Transverse colon (tissue), 4 donors: ENCODE measurements at regions not wholly inside any gene's neighbourhood (a gene's known extent, or its start where the extent isn't known, plus 50 kb on each side); places are given as distances from the start of the nearest gene placed in this dataset.

Source experiments
- DNase-seq: peaks from one replicate; pipeline ENCODE4 v3.0.0-alpha.2; 2019
- H3K27ac ChIP-seq, 4 donors: fragments of 200-600 bp; sonication (generic); 2 replicates each; pipeline ENCODE4 v1.5.1; 2016 to 2018; ENCODE audit warnings: inconsistent platforms in 4 of 4
- H3K27me3 ChIP-seq: fragments of 200-600 bp; sonication (generic); 2 replicates; pipeline ENCODE4 v1.5.1; 2017; ENCODE audit warnings: inconsistent platforms
- H3K36me3 ChIP-seq, 4 donors: fragments of 200-600 bp; sonication (generic); 2 replicates each; pipeline ENCODE4 v1.5.1; 2017 to 2019; ENCODE audit warnings: inconsistent platforms in 4 of 4
- H3K4me1 ChIP-seq, 4 donors: fragments of 200-600 bp; sonication (generic); 2 replicates each; pipeline ENCODE4 v1.5.1; 2017 to 2020; ENCODE audit warnings: inconsistent platforms in 4 of 4
- H3K4me3 ChIP-seq, 4 donors: fragments of 200-600 bp; sonication (generic); 1 replicate in 1 of 4; 2 replicates in 3 of 4; pipeline versions ENCODE4 v1.5.1 to v1.6.1; 2017 to 2019; ENCODE audit warnings: inconsistent platforms in 4 of 4
- H3K9me3 ChIP-seq, 2 donors: fragments of 200-600 bp; sonication (generic); 2 replicates each; pipeline ENCODE4 v1.5.1; 2017 to 2019; ENCODE audit warnings: inconsistent platforms in 2 of 2
- EP300 ChIP-seq: sonication (generic); formaldehyde crosslinking; IDR thresholded peaks from one replicate; pipeline ENCODE4 v1.6.1; 2017; ENCODE audit warnings: antibody characterized with exemption, low read depth
- POLR2A ChIP-seq: fragments of 450-650 bp; IDR thresholded peaks from one replicate; pipeline ENCODE4 v1.6.1; 2016; ENCODE audit warnings: antibody characterized with exemption, mild to moderate bottlenecking, moderate library complexity
- POLR2AphosphoS5 ChIP-seq, 3 donors: sonication (generic); formaldehyde crosslinking; IDR thresholded peaks; one replicate each; pipeline ENCODE4 v1.6.1; 2016; ENCODE audit warnings: antibody characterized with exemption in 3 of 3
- WGBS, 2 donors: methylation state at CpG; one replicate each; pipeline ENCODE4 v1.1.5; 2018; ENCODE audit warnings: low coverage in 1 of 2; 5-methylcytosine and 5-hydroxymethylcytosine counted together
- in situ Hi-C, 4 donors: fragments of 200-750 bp; cut with MboI; loops; one replicate each; pipeline versions ENCODE4 v1.15.0 to v1.15.1; 2017; ENCODE audit warnings: low sequenced_read_pairs in 3 of 4, low pct_ligation_motif_present in 1 of 4, low pct_unique_long_range_greater_than_20kb in 1 of 4
- intact Hi-C: fragments of 100-400 bp; cut with DNase I; formaldehyde crosslinking; loops from one replicate; pipeline ENCODE4 v1.15.1; 2023; ENCODE audit warnings: low total_unique reads
- TF ChIP-seq, protein P1 (sequence below), 5 experiments: fragments of 200-600 bp in 3 of 5; fragments of 450-650 bp in 2 of 5; sonication (generic) in 3 of 5; IDR thresholded peaks; 1 replicate in 2 of 5; 2 replicates in 3 of 5; pipeline ENCODE4 v1.5.1; 2016 to 2017; ENCODE audit warnings: antibody characterized with exemption in 5 of 5, inconsistent platforms in 3 of 5, mild to moderate bottlenecking in 2 of 5, moderate library complexity in 1 of 5

DNA sequence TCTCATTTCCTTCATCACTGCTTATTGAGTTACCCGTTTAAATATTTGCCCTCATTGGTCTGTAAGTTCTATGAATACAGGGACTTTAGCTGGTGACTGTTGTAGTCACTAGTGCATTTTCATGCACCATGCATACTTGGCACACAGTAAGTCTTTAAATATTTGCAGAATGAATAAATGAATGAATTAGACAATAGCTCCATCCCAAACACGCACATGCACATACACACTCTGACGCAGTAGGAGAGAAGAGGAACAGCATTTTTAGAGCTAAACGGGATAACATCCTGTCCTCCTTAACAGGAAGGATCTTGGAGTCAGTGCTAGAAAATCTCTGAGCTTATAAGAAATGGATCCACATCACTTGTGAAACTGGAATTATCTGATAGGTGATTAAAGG is 447.7 kb downstream of the KIF4B start:
- intact Hi-C loops, result no loop called here
- Histone ChIP-seq H3K27me3 (no peaks in the 10 kb centered on the region), H3K4me1 (no peaks in the 10 kb centered on the region), H3K4me3 (no peak overlapping the region), H3K36me3 (no peaks in the 10 kb centered on the region), H3K9me3 (no peaks in the 10 kb centered on the region), H3K27ac (no peak overlapping the region)
- 82 to 83% methylated on average over 3 to 4 of the region's 4 CpGs for WGBS, 2 donors
- no peak for TF ChIP-seq EP300
- no peak for TF ChIP-seq POLR2A
- in situ Hi-C loops, result no loop called here
- DNase-seq, result no peak

DNA sequence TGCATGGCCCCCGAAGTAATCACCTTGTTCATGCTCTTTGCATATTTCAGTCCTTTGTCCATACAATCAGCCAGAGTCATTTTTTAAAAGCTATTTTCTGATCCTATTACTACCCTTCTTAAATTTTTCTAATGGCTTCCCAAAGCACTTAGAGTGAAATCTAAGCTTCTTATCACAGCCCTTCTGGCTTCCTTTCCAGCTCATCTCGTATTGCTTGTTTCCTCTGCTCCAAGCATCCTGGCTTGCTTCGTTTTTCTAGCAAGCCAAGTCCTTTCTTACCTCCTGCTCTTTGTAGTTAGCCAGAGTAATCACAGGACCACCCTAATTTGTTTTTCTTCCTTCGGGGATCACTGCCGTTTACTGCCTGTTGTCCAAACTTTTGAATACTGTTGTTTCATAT is 453.3 kb downstream of the KIF4B start:
- H3K36me3 ChIP-seq, result no peaks in the 10 kb centered on the region
- no peaks in the 10 kb centered on the region for H3K4me1 ChIP-seq
- in situ Hi-C loops, result no loop called here
- WGBS, 2 donors, result 48 to 50% methylated on average over 4 to 5 of the region's 5 CpGs
- no peak overlapping the region for H3K27ac ChIP-seq
- H3K9me3 ChIP-seq, result no peaks in the 10 kb centered on the region
- H3K27me3 ChIP-seq, result no peaks in the 10 kb centered on the region
- intact Hi-C loops, result no loop called here
- no peak overlapping the region for H3K4me3 ChIP-seq
- TF ChIP-seq, protein P1, sequence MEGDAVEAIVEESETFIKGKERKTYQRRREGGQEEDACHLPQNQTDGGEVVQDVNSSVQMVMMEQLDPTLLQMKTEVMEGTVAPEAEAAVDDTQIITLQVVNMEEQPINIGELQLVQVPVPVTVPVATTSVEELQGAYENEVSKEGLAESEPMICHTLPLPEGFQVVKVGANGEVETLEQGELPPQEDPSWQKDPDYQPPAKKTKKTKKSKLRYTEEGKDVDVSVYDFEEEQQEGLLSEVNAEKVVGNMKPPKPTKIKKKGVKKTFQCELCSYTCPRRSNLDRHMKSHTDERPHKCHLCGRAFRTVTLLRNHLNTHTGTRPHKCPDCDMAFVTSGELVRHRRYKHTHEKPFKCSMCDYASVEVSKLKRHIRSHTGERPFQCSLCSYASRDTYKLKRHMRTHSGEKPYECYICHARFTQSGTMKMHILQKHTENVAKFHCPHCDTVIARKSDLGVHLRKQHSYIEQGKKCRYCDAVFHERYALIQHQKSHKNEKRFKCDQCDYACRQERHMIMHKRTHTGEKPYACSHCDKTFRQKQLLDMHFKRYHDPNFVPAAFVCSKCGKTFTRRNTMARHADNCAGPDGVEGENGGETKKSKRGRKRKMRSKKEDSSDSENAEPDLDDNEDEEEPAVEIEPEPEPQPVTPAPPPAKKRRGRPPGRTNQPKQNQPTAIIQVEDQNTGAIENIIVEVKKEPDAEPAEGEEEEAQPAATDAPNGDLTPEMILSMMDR (IDR thresholded peaks at IDR 0.05), result no peak
- TF ChIP-seq POLR2A (no peak), POLR2AphosphoS5 (IDR thresholded peaks at IDR 0.05) (no peak), EP300 (no peak)
- DNase-seq, result no peak

GRCh38 chr5:155471027-155471426 is 457.5 kb downstream of the KIF4B start:
- no peak overlapping the region for H3K4me3 ChIP-seq
- intact Hi-C loops (no loop called here), in situ Hi-C loops (no loop called here)
- H3K36me3 ChIP-seq, result no peaks in the 10 kb centered on the region
- H3K27me3 ChIP-seq, result no peaks in the 10 kb centered on the region
- DNase-seq, result no peak
- no peak overlapping the region for H3K27ac ChIP-seq
- TF ChIP-seq POLR2AphosphoS5 (IDR thresholded peaks at IDR 0.05) (no peak), EP300 (no peak), POLR2A (no peak)
- TF ChIP-seq, protein P1 (IDR thresholded peaks at IDR 0.05), result no peak
- no peaks in the 10 kb centered on the region for H3K9me3 ChIP-seq
- H3K4me1 ChIP-seq, result no peaks in the 10 kb centered on the region
- 64 to 77% methylated on average over 3 of the region's 3 CpGs for WGBS, 2 donors

GRCh38 chr5:155472780-155473179 is 459.2 kb downstream of the KIF4B start:
- H3K27me3 ChIP-seq, result no peaks in the 10 kb centered on the region

DNA sequence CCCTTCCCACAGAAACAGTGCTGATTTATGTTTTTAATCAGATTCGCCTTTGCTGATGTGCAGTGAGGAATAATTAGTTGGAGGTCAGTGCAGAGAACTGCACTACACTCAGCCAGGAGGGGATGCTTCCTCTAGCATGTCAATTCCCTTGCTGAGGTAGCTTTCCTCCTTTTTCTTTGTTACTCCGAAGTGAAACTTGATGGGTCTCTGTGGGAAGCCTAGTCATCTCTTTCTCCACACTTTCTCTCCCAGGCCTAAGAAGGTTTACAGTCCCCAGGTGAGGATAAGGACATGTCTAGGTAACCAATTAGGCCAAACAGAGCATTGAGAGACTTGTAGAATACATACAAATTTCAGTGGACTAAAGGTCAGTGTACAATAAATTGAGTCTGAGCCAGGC is 461.8 kb downstream of the KIF4B start:
- 33 to 51% methylated on average over 2 of the region's 2 CpGs for WGBS, 2 donors
- in situ Hi-C loops, result no loop called here
- intact Hi-C loops, result no loop called here
- TF ChIP-seq POLR2AphosphoS5 (IDR thresholded peaks at IDR 0.05), result no peak
- no peak for TF ChIP-seq POLR2A
- TF ChIP-seq EP300, result no peak
- TF ChIP-seq, protein P1 (IDR thresholded peaks at IDR 0.05), result no peak
- no peaks in the 10 kb centered on the region for H3K9me3 ChIP-seq
- H3K27me3 ChIP-seq, result no peaks in the 10 kb centered on the region
- H3K36me3 ChIP-seq, result no peaks in the 10 kb centered on the region
- no peak for DNase-seq
- H3K4me3 ChIP-seq, result no peak overlapping the region
- H3K27ac ChIP-seq, result no peak overlapping the region
- no peaks in the 10 kb centered on the region for H3K4me1 ChIP-seq

More at GRCh38 chr5:155472780-155473179, 459.2 kb downstream of the KIF4B start:
- whole genome bisulfite sequencing, 2 donors, result 55 to 67% methylated on average over 2 of the region's 2 CpGs
- intact Hi-C loops (no loop called here), in situ Hi-C loops (no loop called here)
- no peaks in the 10 kb centered on the region for H3K9me3 ChIP-seq
- H3K4me3 ChIP-seq, result no peak overlapping the region
- DNase-seq, result no peak
- no peak for TF ChIP-seq POLR2AphosphoS5 (IDR thresholded peaks at IDR 0.05)
- no peak for TF ChIP-seq POLR2A
- TF ChIP-seq, protein P1 (IDR thresholded peaks at IDR 0.05), result no peak
- TF ChIP-seq EP300, result no peak
- no peak overlapping the region for H3K27ac ChIP-seq
- no peaks in the 10 kb centered on the region for H3K36me3 ChIP-seq
- H3K4me1 ChIP-seq, result no peaks in the 10 kb centered on the region
